Erythroblast (primary cell): ENCODE measurements at regions not wholly inside any gene's neighbourhood (a gene's known extent, or its start where the extent isn't known, plus 50 kb on each side); places are given as distances from the start of the nearest gene placed in this dataset.

Experiments
- GATA1 ChIP-seq: IDR thresholded peaks from 2 replicates; pipeline ENCODE4 v1.6.1; 2011; ENCODE audit warnings: low read depth, mild to moderate bottlenecking, control low read depth, low read length, moderate library complexity
- POLR2A ChIP-seq: IDR thresholded peaks from 2 replicates; pipeline ENCODE4 v1.6.1; 2011; ENCODE audit warnings: mild to moderate bottlenecking, low read length

DNA sequence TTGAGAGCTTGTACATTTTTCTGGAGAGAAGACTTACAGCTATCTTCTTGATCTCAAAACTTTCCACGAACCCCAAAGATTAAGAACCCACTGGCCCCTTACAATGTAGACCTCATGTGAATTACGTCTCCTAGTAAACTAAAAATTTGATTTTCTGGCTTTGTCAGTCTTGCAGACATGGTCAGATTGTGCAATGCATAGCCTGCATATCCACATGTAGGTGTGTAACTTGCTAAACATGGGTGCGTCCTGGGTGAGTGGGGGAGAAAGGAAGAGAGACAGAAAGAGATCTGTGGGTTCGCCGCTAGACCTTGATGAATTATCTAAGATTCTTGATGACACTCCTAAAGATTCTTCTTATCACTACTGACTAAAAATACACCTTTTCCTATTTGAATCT, 561.2 kb upstream of the MDFIC2 start:
- no peak for TF ChIP-seq POLR2A
- TF ChIP-seq GATA1, result no peak
